Activated CD8-positive, alpha-beta memory T cell treated with anti-CD3 and anti-CD28 coated beads for 4 hours (primary cell): ENCODE measurements at regions not wholly inside any gene's neighbourhood (a gene's known extent, or its start where the extent isn't known, plus 50 kb on each side); places are given as distances from the start of the nearest gene placed in this dataset.
"Not testable (repeated sequence)": the region's sequence is repeated elsewhere in the genome, so short reads cannot be mapped to it uniquely, and the experiment has no call there.

Experiments
- DNase-seq, 2 donors: peaks; one replicate each; pipeline ENCODE4 v3.0.0-alpha.2; 2020; ENCODE audit warnings: low read depth in 2 of 2

GRCh38 chr18:39313992-39314391 lies 1748.4 kb upstream of the CELF4 start:
- DNase-seq: no peak

DNA sequence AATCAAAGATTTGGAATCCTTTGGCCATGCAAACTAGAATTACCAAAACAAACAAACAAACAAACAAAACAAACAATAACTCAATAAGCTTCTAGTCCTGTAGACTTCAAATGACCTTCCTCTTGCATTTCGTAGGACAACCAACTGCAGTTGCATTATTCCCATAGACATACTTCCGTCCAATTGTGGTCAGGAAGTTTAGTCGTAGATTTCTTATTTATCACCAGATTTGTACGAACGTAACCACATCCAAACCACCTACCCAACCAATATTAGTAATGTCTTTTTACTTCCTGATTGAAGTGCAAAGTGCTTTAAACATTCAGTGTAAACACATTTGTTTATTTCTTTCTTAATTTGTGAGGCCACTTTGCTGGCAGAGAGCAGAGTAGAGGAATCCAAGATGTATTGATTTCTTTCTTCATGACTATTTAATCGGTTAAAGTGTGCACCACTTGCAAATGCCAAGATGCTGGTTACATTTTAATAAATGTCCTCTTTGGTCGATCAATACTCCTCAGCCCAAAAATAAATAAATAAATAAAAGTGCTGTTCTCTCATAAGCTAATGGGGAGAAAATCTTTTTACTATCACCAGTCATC lies 1745.6 kb upstream of the CELF4 start:
- DNase-seq: no peak

- not testable (repeated sequence) for DNase-seq
Measured at GRCh38 chr18:39308931-39309521, 1743.4 kb upstream of the CELF4 start.

DNA sequence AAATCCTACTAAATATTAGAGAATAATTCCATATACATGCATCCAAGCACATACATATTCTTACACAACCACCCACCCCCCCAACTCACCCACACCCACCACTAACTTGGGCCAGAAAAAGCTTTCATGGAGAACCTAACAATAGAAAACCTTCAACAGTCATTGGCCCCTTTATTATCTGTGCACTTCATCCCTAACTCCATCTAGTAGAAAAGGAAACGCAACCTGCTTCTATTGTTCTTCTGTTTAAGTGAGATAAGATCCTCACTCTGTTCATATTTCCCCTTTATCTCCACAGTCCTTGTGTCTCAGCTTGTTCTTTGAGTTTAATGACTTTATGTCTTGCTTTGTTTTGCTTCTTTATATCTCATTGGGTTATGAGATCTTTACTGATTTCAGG lies 1740.2 kb upstream of the CELF4 start:
- no peak for DNase-seq

DNA sequence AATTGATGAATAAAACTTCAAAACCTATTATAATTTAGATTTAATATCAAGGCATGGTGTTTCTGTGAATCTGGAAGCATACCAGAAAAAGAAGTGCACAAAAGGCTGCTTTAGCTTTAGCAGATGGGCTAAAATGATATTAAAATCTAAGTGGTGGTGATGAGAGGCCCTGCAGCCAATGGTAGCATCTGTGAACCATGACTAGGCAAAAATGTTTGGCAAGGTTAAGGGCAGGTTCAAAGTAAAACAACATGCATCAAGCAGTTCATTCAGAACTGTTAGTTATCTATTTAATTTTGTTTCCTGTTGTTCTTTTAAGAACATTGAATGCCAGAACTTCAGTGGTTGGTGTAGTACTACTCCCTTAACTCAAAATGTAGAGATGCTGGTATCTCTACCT lies 1736.9 kb upstream of the CELF4 start:
- no peak for DNase-seq

- no peak for DNase-seq
Measured at GRCh38 chr18:39299152-39299551, 1733.6 kb upstream of the CELF4 start.

DNA sequence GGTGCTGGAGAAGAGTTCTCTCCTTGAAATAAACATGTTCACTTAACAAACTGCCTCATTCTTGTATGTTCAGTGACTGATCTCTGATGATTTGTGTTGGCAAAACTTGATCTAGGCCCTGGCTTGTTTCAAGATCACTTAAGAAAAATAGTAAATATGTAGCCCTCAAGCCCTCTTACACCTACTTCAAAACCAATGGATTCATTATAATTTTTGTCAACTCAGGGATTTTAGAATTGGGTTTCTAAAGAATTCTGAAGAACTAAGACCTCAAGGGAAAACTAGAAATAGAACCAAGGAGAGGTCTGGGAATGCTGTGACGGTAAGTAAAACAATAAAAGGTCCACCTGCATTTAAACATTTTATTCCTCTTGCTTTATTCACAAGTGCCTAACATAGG lies 1731.6 kb upstream of the CELF4 start:
- DNase-seq: no peak

DNA sequence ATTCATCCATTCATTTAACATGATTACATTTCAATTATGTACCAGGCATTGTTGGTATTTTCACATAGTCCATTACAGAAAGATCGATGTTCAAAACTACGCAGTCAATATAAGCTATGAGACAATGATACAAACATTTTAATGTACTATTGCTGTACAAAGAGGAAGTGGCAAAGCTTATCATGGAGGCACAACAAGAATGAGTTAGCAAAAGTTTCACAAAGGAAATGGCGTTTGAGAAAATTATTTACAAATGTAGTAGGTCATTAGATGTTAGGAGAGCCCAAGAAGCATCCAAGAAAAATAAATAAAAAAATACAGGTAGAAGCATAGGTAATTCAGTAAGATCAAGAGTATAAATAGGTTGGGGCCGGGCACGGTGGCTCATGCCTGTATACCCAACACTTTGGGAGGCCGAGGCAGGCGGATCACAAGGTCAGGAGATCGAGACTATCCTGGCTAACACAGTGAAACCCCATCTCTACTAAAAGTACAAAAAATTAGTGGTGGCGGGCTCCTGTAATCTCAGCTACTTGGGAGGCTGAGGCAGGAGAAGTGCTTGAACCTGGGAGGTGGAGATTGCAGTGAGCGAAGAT lies 1730.8 kb upstream of the CELF4 start:
- no peak for DNase-seq

GRCh38 chr18:39276764-39277163 lies 1711.2 kb upstream of the CELF4 start:
- DNase-seq: no peak

- DNase-seq: no peak
Measured at GRCh38 chr18:39274535-39274934, 1708.9 kb upstream of the CELF4 start.

DNA sequence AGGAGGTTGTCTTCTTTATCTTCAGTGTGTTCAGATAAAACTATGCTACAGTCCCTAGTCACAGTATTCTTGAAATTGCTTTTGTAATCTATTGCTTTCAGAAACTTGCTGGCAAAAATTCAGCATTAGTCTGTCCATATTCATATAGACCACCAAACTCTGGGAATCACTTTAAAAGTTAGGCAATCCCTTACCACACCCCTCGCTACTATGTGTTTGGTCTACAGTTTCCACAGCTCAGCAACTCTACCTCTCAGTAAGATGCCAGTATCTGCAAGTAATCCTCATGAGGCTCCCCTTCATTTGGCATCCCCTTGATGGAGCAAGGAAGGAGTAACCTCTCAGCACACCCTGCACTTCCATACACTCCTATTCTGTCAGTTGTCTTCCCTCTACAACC lies 1706.6 kb upstream of the CELF4 start:
- DNase-seq: no peak

DNA sequence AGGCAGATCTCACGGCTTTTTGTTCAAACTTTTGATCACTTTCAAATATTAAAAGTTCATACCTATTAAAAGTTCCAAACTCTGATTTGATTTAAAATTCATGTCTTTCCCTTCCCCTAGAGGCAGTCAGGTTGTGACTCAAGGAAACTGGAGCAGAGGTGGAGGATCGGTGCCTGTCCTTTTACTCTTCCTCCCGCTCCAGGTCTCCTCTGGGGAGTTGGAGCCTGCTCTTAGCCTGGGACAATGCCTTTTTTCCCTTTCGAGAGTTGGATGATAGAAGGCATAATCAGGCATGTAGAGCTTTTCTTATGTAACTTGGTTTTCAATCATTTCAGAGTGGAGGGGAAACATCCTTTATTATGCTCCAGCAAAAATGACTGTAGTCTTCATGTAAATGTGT lies 1706.1 kb upstream of the CELF4 start:
- DNase-seq: no peak

DNA sequence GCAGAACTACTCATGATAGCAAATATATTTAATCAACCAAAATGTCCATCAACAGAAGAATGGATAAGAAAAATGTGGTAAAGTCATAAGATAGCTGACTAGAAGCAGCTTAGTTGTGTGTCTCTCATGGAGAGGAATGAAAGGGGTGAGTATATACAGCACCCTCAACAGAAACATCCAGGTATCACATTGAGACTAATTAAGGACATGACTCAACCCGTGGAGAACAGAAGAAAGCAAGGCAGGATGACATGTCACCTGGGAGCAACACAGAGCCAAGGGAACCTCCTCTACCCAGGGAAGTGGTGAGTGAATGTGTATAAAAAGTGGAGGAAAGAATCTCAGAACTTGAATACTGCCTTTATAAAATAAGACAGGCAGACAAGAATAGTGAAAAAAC lies 1695.0 kb upstream of the CELF4 start:
- no peak for DNase-seq

- no peak for DNase-seq
Measured at GRCh38 chr18:39259736-39260135, 1694.1 kb upstream of the CELF4 start.

DNA sequence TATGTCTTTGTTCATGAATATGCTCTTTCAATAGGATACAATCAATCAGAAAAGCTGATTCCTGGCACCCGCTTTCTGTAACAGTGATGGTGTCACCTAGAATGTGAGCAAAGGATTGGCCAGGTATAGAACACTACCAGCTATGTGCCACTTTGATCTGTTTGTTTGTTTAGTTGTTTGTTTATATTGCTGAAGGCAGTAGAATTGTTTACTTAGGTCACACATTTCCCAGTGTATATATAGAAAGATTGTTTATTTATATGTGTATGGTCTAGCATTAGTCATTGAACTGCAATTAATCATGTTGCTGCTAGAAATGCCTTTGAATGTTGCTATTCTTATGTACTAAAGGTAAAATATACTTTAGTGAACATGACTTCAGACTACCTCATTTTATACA lies 1678.6 kb upstream of the CELF4 start:
- DNase-seq: no peak

DNA sequence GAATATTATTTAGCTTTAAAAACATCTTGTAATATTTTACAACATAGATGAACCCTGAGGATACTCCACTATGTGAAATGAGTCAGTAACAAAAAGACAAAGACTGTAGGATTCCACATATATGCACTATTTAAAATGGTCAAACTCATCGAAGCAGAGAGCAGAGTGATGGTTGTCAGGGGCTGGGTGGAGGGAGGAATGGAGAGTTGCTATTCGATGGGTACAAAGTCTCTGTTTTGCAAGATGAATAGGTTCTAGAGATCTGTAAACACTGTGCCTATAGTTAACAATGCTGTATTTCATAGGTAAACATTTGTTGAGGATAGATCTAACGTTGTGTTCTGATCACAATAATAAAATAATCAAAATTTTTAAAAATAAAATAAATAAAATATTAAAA lies 1675.9 kb upstream of the CELF4 start:
- no peak for DNase-seq

DNA sequence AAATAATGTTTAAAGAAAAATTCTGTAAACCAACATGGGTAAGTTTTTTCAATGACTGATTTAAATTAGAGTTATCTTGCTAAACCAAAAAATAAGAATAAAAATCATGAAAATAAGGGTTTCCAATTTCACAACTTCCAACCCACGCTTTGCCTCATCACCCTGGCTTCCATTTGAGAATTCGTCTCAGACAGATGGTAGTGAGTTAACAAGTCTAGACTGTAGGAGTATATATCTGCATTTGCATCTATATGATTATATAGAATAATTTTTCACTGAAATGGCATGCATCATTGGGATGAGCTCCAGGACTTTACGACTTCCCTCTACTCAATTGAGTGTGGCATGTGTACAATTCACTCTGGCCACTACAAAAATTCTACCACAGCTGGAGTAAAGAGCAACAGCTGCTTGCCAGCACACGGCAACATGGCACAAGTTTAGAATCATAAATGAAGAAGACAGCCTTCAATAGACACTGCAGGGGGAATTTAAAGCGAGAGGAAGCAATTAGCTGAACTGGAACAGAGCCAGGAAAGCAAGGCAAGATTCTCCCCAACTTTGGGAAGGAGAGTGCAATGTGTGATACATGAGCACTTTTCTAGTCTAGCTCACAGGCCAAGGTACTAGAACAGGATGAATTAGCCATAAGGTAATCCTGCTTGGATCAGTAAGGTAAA lies 1673.5 kb upstream of the CELF4 start:
- DNase-seq: no peak

DNA sequence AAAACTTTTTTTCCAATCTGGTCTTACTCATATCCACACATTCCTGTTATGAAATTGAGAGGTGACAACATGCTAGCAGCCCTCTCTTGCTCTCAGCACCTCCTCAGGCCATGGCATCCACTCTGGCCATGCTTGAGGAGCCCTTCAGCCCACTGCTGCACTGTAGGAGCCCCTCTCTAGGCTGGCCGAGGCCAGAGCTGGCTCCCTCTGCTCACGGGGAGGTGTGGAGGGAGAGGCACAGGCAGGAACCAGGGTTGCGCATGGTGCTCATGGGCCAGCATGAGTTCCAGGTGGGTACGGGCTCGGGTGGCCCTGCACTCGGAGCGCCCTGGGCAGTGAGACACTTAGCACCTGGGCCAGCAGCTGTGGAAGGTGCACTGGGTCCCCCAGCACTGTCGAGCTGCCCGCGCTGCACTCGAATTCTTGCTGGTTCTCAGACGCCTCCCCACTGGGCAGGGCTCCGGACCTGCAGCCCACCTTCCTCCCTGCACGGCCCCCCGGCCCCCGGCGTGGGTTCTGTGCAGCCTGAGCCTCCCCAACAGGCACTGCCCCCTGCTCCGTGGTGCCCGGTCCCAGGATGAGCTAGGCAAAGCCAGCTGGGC lies 1669.6 kb upstream of the CELF4 start:
- no peak for DNase-seq

DNA sequence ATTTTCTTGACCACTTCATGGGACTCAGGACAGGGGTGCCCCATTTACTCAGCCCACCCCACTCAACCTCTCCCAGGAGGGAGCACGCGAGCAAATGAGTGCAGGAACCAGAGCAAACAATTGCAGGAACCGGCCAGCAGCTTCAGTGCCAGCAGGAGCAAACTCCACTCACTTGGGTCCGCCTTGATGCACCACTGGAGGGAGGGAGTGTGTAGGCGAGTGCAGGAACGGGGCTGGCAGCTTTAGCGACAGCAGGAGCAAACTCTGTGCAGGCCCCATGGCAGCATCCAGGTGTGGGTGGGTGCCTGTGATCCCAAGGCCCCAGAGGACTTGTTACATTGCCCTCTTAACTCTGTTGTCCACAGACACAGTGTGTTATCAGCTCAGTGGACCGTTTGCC lies 1667.3 kb upstream of the CELF4 start:
- no peak for DNase-seq

DNA sequence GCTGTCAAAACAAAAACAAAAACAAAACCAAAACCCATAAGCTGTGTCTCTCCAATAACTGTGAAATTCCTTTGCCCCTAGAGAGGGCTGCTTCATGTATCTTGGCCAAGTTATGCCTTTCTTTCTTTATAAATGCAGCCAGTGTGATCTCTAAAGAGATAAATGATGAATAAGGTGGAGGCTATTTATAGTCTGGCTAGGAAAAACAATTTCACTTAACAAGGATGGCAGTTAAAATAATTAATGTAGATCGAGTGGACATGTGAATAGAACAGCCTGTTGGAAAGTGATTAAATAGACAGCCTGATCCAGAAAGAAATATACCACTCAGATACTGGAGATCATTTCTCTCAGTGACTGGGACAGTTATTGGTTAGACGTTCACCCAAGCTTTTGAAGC lies 1666.9 kb upstream of the CELF4 start:
- DNase-seq: no peak

GRCh38 chr18:39230086-39230803 lies 1664.6 kb upstream of the CELF4 start:
- DNase-seq: no peak

DNA sequence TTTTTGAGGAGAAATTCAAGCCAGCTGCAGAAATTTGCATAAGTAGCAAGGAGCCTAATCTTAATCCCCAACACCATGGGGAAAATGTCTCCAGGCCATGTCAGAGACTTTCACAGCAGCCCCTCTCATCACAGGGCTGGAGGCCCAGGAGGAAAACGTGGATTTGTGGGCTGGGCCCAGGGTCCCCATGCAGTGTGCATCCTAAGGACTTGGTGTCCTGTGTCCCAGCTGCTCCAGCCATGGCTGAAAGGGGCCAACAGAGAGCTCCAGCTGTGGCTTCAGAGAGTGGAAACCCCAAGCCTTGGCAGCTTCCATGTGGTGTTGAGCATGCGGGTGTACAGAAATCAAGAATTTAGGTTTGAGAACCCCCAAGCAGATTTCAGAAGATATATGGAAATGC lies 1662.2 kb upstream of the CELF4 start:
- not testable (repeated sequence) for DNase-seq
